WTC11 (cell line): ENCODE measurements at regions not wholly inside any gene's neighbourhood (a gene's known extent, or its start where the extent isn't known, plus 50 kb on each side); places are given as distances from the start of the nearest gene placed in this dataset.

ENCODE experiments used
- ATAC-seq: fragments of 200-7000 bp; cut with Tn5 transposase; 2 replicates; pipeline ENCODE4 v1.10.0; 2021; ENCODE audit warnings: mild to moderate bottlenecking, moderate library complexity
- CTCF ChIA-PET: fragments of 300-600 bp; sonication (Branson Sonifier 250); formaldehyde crosslinking; loops from one replicate; lab custom pipeline; 2021; ENCODE audit warnings: antibody characterized with exemption; lab: Charles Lee
- POLR2A ChIA-PET: fragments of 350-600 bp; sonication (Branson Sonifier 250); formaldehyde crosslinking; loops from one replicate; lab custom pipeline; 2021; ENCODE audit warnings: antibody characterized with exemption; lab: Charles Lee
- DNase-seq: peaks from one replicate; pipeline ENCODE4 v3.0.0; 2021; ENCODE audit warnings: low spot score
- H3K27ac Mint-ChIP-seq: 2 replicates; pipeline ENCODE4 v1.8.0; 2021; ENCODE audit warnings: mixed read lengths
- H3K27me3 Mint-ChIP-seq: 2 replicates; pipeline ENCODE4 v1.8.0; 2021; ENCODE audit warnings: low read depth, mild to moderate bottlenecking, moderate library complexity, mixed read lengths
- H3K36me3 Mint-ChIP-seq: 2 replicates; pipeline ENCODE4 v1.8.0; 2021; ENCODE audit warnings: mixed read lengths
- H3K4me1 Mint-ChIP-seq: 2 replicates; pipeline ENCODE4 v1.8.0; 2022; ENCODE audit warnings: mixed read lengths
- H3K4me3 Mint-ChIP-seq: 2 replicates; pipeline ENCODE4 v1.8.0; 2021; ENCODE audit warnings: mild to moderate bottlenecking, moderate library complexity, mixed read lengths
- H3K9me3 Mint-ChIP-seq: 2 replicates; pipeline ENCODE4 v1.8.0; 2021; ENCODE audit warnings: mixed read lengths
- AFF4 ChIP-seq: sonication (generic); formaldehyde crosslinking; IDR thresholded peaks from 2 replicates; pipeline ENCODE4 v1.8.1; 2023; ENCODE audit warnings: mild to moderate bottlenecking, missing genetic modification reagents, borderline replicate concordance
- AR ChIP-seq: fragments of 250-450 bp; sonication (Bioruptor Pico); IDR thresholded peaks from 2 replicates; pipeline ENCODE4 v1.9.0; 2021; ENCODE audit warnings: mild to moderate bottlenecking
- ARID4B ChIP-seq: sonication (generic); formaldehyde crosslinking; IDR thresholded peaks from 2 replicates; pipeline ENCODE4 v1.8.0; 2023; ENCODE audit warnings: missing genetic modification reagents, mild to moderate bottlenecking, borderline replicate concordance
- E2F4 ChIP-seq: sonication (generic); formaldehyde crosslinking; IDR thresholded peaks from 2 replicates; pipeline ENCODE4 v1.8.1; 2022; ENCODE audit warnings: low read depth, mild to moderate bottlenecking, moderate library complexity, missing genetic modification reagents, borderline replicate concordance
- ESRRA ChIP-seq: sonication (generic); formaldehyde crosslinking; IDR thresholded peaks from 2 replicates; pipeline ENCODE4 v1.8.1; 2022; ENCODE audit warnings: mild to moderate bottlenecking, missing genetic modification reagents, borderline replicate concordance
- ETV6 ChIP-seq: sonication (generic); formaldehyde crosslinking; IDR thresholded peaks from 2 replicates; pipeline ENCODE4 v1.8.1; 2022; ENCODE audit warnings: mild to moderate bottlenecking, missing genetic modification reagents
- HMGXB4 ChIP-seq: sonication (generic); formaldehyde crosslinking; IDR thresholded peaks from 2 replicates; pipeline ENCODE4 v1.8.1; 2023; ENCODE audit warnings: mild to moderate bottlenecking, moderate library complexity, missing genetic modification reagents
- IRF2 ChIP-seq: sonication (generic); formaldehyde crosslinking; IDR thresholded peaks from 2 replicates; pipeline ENCODE4 v1.8.0; 2022; ENCODE audit warnings: low read depth, missing genetic modification reagents, borderline replicate concordance
- KAT7 ChIP-seq: sonication (generic); formaldehyde crosslinking; IDR thresholded peaks from 2 replicates; pipeline ENCODE4 v1.8.1; 2023; ENCODE audit warnings: missing genetic modification reagents, mild to moderate bottlenecking, borderline replicate concordance
- MAX ChIP-seq: sonication (generic); formaldehyde crosslinking; IDR thresholded peaks from 2 replicates; pipeline ENCODE4 v1.8.0; 2022; ENCODE audit warnings: mild to moderate bottlenecking, missing genetic modification reagents
- MXD4 ChIP-seq: fragments of 250-450 bp; sonication (Bioruptor Pico); IDR thresholded peaks from 2 replicates; pipeline ENCODE4 v1.8.0; 2021; ENCODE audit warnings: mild to moderate bottlenecking, moderate library complexity, borderline replicate concordance
- NR2C2 ChIP-seq: sonication (generic); formaldehyde crosslinking; IDR thresholded peaks from 2 replicates; pipeline ENCODE4 v1.8.0; 2022; ENCODE audit warnings: mild to moderate bottlenecking, missing genetic modification reagents
- RORB ChIP-seq: fragments of 250-450 bp; sonication (Bioruptor Pico); IDR thresholded peaks from 2 replicates; pipeline ENCODE4 v1.9.0; 2021; ENCODE audit warnings: mild to moderate bottlenecking
- TCF7 ChIP-seq: sonication (generic); formaldehyde crosslinking; IDR thresholded peaks from 2 replicates; pipeline ENCODE4 v1.8.0; 2022; ENCODE audit warnings: mild to moderate bottlenecking, low read depth, missing genetic modification reagents, moderate library complexity

GRCh38 chr7:121494516-121494915 is 98.4 kb upstream of the FAM3C start:
- CTCF ChIA-PET = interaction anchor here (1.0 kb wide), 1 partner anchor 18 kb away, joined by 3 read pairs; no protein-coding TSS in a partner anchor
- H3K27me3 Mint-ChIP-seq = no peaks in the 10 kb centered on the region; the same call in 1 of the 2 replicates
- H3K4me3 Mint-ChIP-seq = no peak overlapping the region
- POLR2A ChIA-PET = no interaction called here
- ATAC-seq (no peak), DNase-seq (no peak)
- H3K36me3 Mint-ChIP-seq = peaks cover 28% of the 10 kb centered on the region
- H3K9me3 Mint-ChIP-seq = peaks cover 28% of the 10 kb centered on the region
- TF ChIP-seq ETV6 (CRISPR knock-in tag) (no peak), TCF7 (no peak), HMGXB4 (no peak), E2F4 (no peak), IRF2 (CRISPR knock-in tag) (no peak)
- H3K27ac Mint-ChIP-seq = no peak overlapping the region
- H3K4me1 Mint-ChIP-seq = peaks cover 11% of the 10 kb centered on the region

GRCh38 chr7:121493553-121493952 is 97.4 kb upstream of the FAM3C start:
- DNase-seq = no peak
- TF ChIP-seq RORB (CRISPR knock-in tag) = no peak
- TF ChIP-seq AFF4 (CRISPR knock-in tag) = no peak
- no peak for TF ChIP-seq KAT7 (CRISPR knock-in tag)
- no peak for TF ChIP-seq ARID4B (CRISPR knock-in tag)
- TF ChIP-seq, all 79 proteins: peak for 0
- CTCF ChIA-PET = interaction anchor here (1.1 kb wide), 1 partner anchor 13 kb away, joined by 4 read pairs; no protein-coding TSS in a partner anchor
- H3K4me3 Mint-ChIP-seq = no peak overlapping the region
- POLR2A ChIA-PET = no interaction called here
- H3K27ac Mint-ChIP-seq = no peak overlapping the region
- H3K4me1 Mint-ChIP-seq = peaks cover 21% of the 10 kb centered on the region
- H3K36me3 Mint-ChIP-seq = peaks cover 21% of the 10 kb centered on the region
- no peaks in the 10 kb centered on the region; the same call in 1 of the 2 replicates for H3K27me3 Mint-ChIP-seq
- ATAC-seq = no peak
- H3K9me3 Mint-ChIP-seq = peaks cover 22% of the 10 kb centered on the region

GRCh38 chr7:121490309-121490708 is 94.2 kb upstream of the FAM3C start:
- Mint-ChIP-seq H3K27ac (no peak overlapping the region), H3K4me3 (no peak overlapping the region), H3K4me1 (peaks cover 34% of the 10 kb centered on the region), H3K9me3 (0 out of 2 replicates have a peak, but pooled peaks cover 3% of the 10 kb centered on the region), H3K27me3 (no peaks in the 10 kb centered on the region), H3K36me3 (no peaks in the 10 kb centered on the region)
- CTCF ChIA-PET = no interaction called here
- no peak for ATAC-seq
- TF ChIP-seq NR2C2 (CRISPR knock-in tag) (no peak), ESRRA (CRISPR knock-in tag) (no peak), AR (CRISPR knock-in tag) (no peak), MXD4 (CRISPR knock-in tag) (no peak), MAX (no peak)
- DNase-seq = no peak
- POLR2A ChIA-PET = no interaction called here
